IPS DF 6.9 (cell line): ENCODE measurements at regions not wholly inside any gene's neighbourhood (a gene's known extent, or its start where the extent isn't known, plus 50 kb on each side); places are given as distances from the start of the nearest gene placed in this dataset.

Experiments used
- DNase-seq: peaks from one replicate; pipeline ENCODE4 v3.0.0-alpha.2; 2013; ENCODE audit warnings: low read depth, low spot score
- H3K27ac ChIP-seq: one replicate; pipeline ENCODE4 v1.5.1; 2013; ENCODE audit warnings: low read length, control low read depth
- H3K27me3 ChIP-seq: 2 replicates; pipeline ENCODE4 v1.6.1; 2013; ENCODE audit warnings: mild to moderate bottlenecking, low read length; ENCODE audit not compliant: control insufficient read depth, insufficient read depth
- H3K36me3 ChIP-seq: 2 replicates; pipeline ENCODE4 v1.6.1; 2013; ENCODE audit warnings: low read length; ENCODE audit not compliant: control insufficient read depth, insufficient read depth
- H3K4me1 ChIP-seq: 2 replicates; pipeline ENCODE4 v1.6.1; 2013; ENCODE audit warnings: low read length; ENCODE audit not compliant: control insufficient read depth, insufficient read depth
- H3K4me3 ChIP-seq: 2 replicates; pipeline ENCODE4 v1.5.1; 2013; ENCODE audit warnings: mild to moderate bottlenecking, low read length
- H3K9me3 ChIP-seq: 2 replicates; pipeline ENCODE4 v1.6.1; 2013; ENCODE audit warnings: low read length, inconsistent platforms; ENCODE audit not compliant: control insufficient read depth, insufficient read depth
- WGBS: extraction: QIAGEN DNeasy Blood & Tissue Kit; methylation state at CpG from one replicate; pipeline ENCODE4 v1.1.7; 2013; ENCODE audit warnings: mixed read lengths, missing lambda C conversion rate; ENCODE audit not compliant: insufficient read length, insufficient coverage; 5-methylcytosine and 5-hydroxymethylcytosine counted together

- DNase-seq = no peak
Observed at GRCh38 chr20:40225596-40225995, 463.4 kb downstream of the MAFB start.

GRCh38 chr20:40223810-40224209 lies 465.2 kb downstream of the MAFB start:
- no peak overlapping the region for H3K4me3 ChIP-seq
- no peak overlapping the region for H3K27ac ChIP-seq
- DNase-seq = no peak
- no peaks in the 10 kb centered on the region for H3K36me3 ChIP-seq
- 0 out of 2 replicates have a peak, but pooled peaks cover 1% of the 10 kb centered on the region for H3K4me1 ChIP-seq
- no CpG with 5 or more reads among the region's 3 CpGs for WGBS
- H3K9me3 ChIP-seq = no peaks in the 10 kb centered on the region
- H3K27me3 ChIP-seq = no peaks in the 10 kb centered on the region

More at GRCh38 chr20:40225596-40225995, 463.4 kb downstream of the MAFB start:
- Histone ChIP-seq H3K4me1 (0 out of 2 replicates have a peak, but pooled peaks cover 1% of the 10 kb centered on the region), H3K9me3 (no peaks in the 10 kb centered on the region), H3K27me3 (no peaks in the 10 kb centered on the region), H3K27ac (no peak overlapping the region), H3K4me3 (no peak overlapping the region), H3K36me3 (no peaks in the 10 kb centered on the region)
- no CpG with 5 or more reads among the region's 2 CpGs for WGBS

GRCh38 chr20:40218971-40219370 lies 470.1 kb downstream of the MAFB start:
- no CpG with 5 or more reads among the region's 2 CpGs for WGBS
- Histone ChIP-seq H3K36me3 (0 out of 2 replicates have a peak, but pooled peaks cover 3% of the 10 kb centered on the region), H3K27me3 (no peaks in the 10 kb centered on the region), H3K27ac (no peak overlapping the region), H3K4me1 (0 out of 2 replicates have a peak, but pooled peaks cover 1% of the 10 kb centered on the region), H3K4me3 (no peak overlapping the region), H3K9me3 (no peaks in the 10 kb centered on the region)
- no peak for DNase-seq

GRCh38 chr20:40218316-40218969 lies 470.6 kb downstream of the MAFB start:
- H3K36me3 ChIP-seq = 0 out of 2 replicates have a peak, but pooled peaks cover 3% of the 10 kb centered on the region
- DNase-seq = no peak
- no peaks in the 10 kb centered on the region for H3K27me3 ChIP-seq
- H3K4me1 ChIP-seq = 0 out of 2 replicates have a peak, but pooled peaks cover 1% of the 10 kb centered on the region
- no peaks in the 10 kb centered on the region for H3K9me3 ChIP-seq
- no peak overlapping the region for H3K4me3 ChIP-seq
- H3K27ac ChIP-seq = no peak overlapping the region
- no CpG with 5 or more reads among the region's 7 CpGs for WGBS

GRCh38 chr20:40207655-40208054 lies 481.4 kb downstream of the MAFB start:
- Histone ChIP-seq H3K9me3 (no peaks in the 10 kb centered on the region), H3K27me3 (no peaks in the 10 kb centered on the region), H3K36me3 (no peaks in the 10 kb centered on the region), H3K27ac (no peak overlapping the region), H3K4me1 (no peaks in the 10 kb centered on the region), H3K4me3 (no peak overlapping the region)
- DNase-seq = no peak
- no CpG with 5 or more reads among the region's 1 CpG for WGBS

- H3K27me3 ChIP-seq = no peaks in the 10 kb centered on the region
- H3K36me3 ChIP-seq = no peaks in the 10 kb centered on the region
- H3K9me3 ChIP-seq = no peaks in the 10 kb centered on the region
- H3K4me3 ChIP-seq = no peak overlapping the region
- no peak for DNase-seq
- no CpG with 5 or more reads among the region's 2 CpGs for WGBS
- H3K4me1 ChIP-seq = no peaks in the 10 kb centered on the region
- H3K27ac ChIP-seq = no peak overlapping the region
Observed at GRCh38 chr20:40205971-40206370, 483.1 kb downstream of the MAFB start.

GRCh38 chr20:40203032-40203431 lies 486.0 kb downstream of the MAFB start:
- no peak overlapping the region for H3K4me3 ChIP-seq
- DNase-seq = no peak
- no CpG with 5 or more reads among the region's 1 CpG for WGBS
- no peaks in the 10 kb centered on the region for H3K36me3 ChIP-seq
- H3K27me3 ChIP-seq = no peaks in the 10 kb centered on the region
- no peaks in the 10 kb centered on the region for H3K4me1 ChIP-seq
- no peaks in the 10 kb centered on the region for H3K9me3 ChIP-seq
- H3K27ac ChIP-seq = no peak overlapping the region

- Histone ChIP-seq H3K9me3 (no peaks in the 10 kb centered on the region), H3K4me1 (no peaks in the 10 kb centered on the region), H3K27ac (no peak overlapping the region), H3K4me3 (no peak overlapping the region), H3K36me3 (no peaks in the 10 kb centered on the region), H3K27me3 (no peaks in the 10 kb centered on the region)
- no peak for DNase-seq
- no CpG with 5 or more reads among the region's 4 CpGs for WGBS
Observed at GRCh38 chr20:40197691-40198090, 491.3 kb downstream of the MAFB start.

GRCh38 chr20:40196846-40197436 lies 492.1 kb downstream of the MAFB start:
- no CpG with 5 or more reads among the region's 2 CpGs for WGBS
- no peaks in the 10 kb centered on the region for H3K27me3 ChIP-seq
- H3K27ac ChIP-seq = no peak overlapping the region
- H3K9me3 ChIP-seq = no peaks in the 10 kb centered on the region
- H3K4me1 ChIP-seq = no peaks in the 10 kb centered on the region
- H3K4me3 ChIP-seq = no peak overlapping the region
- H3K36me3 ChIP-seq = no peaks in the 10 kb centered on the region
- no peak for DNase-seq

- Histone ChIP-seq H3K27ac (no peak overlapping the region), H3K4me3 (no peak overlapping the region), H3K27me3 (no peaks in the 10 kb centered on the region), H3K36me3 (no peaks in the 10 kb centered on the region), H3K4me1 (no peaks in the 10 kb centered on the region), H3K9me3 (no peaks in the 10 kb centered on the region)
- WGBS = no CpG with 5 or more reads among the region's 6 CpGs
- no peak for DNase-seq
Observed at GRCh38 chr20:40195742-40196141, 493.3 kb downstream of the MAFB start.

GRCh38 chr20:40192529-40192928 lies 496.5 kb downstream of the MAFB start:
- Histone ChIP-seq H3K27ac (no peak overlapping the region), H3K4me3 (no peak overlapping the region), H3K9me3 (no peaks in the 10 kb centered on the region), H3K27me3 (no peaks in the 10 kb centered on the region), H3K4me1 (no peaks in the 10 kb centered on the region), H3K36me3 (no peaks in the 10 kb centered on the region)
- no peak for DNase-seq
